NCI-H1436 (cell line): ENCODE measurements at regions not wholly inside any gene's neighbourhood (a gene's known extent, or its start where the extent isn't known, plus 50 kb on each side); places are given as distances from the start of the nearest gene placed in this dataset.

Experiments
- DNase-seq: peaks from one replicate; lab custom pipeline; 2025; lab: John Stamatoyannopoulos, UW

- no peak for DNase-seq
These were observed 1065.8 kb upstream of the B3GALT2 start for GRCh38 chr1:194252199-194252598.

GRCh38 chr1:194241215-194241614, 1054.8 kb upstream of the B3GALT2 start:
- no peak for DNase-seq

GRCh38 chr1:194233069-194233468, 1046.7 kb upstream of the B3GALT2 start:
- no peak for DNase-seq

GRCh38 chr1:194230351-194231144, 1044.1 kb upstream of the B3GALT2 start:
- DNase-seq, result no peak

- no peak for DNase-seq
These were observed 1042.0 kb upstream of the B3GALT2 start for GRCh38 chr1:194228427-194228826.

GRCh38 chr1:194227161-194227560, 1040.7 kb upstream of the B3GALT2 start:
- no peak for DNase-seq

GRCh38 chr1:194225821-194226220, 1039.4 kb upstream of the B3GALT2 start:
- DNase-seq, result no peak

- DNase-seq, result no peak
These were observed 1037.2 kb upstream of the B3GALT2 start for GRCh38 chr1:194223596-194223995.

GRCh38 chr1:194215448-194215847, 1029.0 kb upstream of the B3GALT2 start:
- no peak for DNase-seq

- no peak for DNase-seq
These were observed 1028.3 kb upstream of the B3GALT2 start for GRCh38 chr1:194214735-194215134.

- no peak for DNase-seq
These were observed 1023.5 kb upstream of the B3GALT2 start for GRCh38 chr1:194209920-194210319.

- DNase-seq, result no peak
These were observed 1022.3 kb upstream of the B3GALT2 start for GRCh38 chr1:194208674-194209073.

GRCh38 chr1:194196562-194196961, 1010.1 kb upstream of the B3GALT2 start:
- no peak for DNase-seq

GRCh38 chr1:194194724-194195123, 1008.3 kb upstream of the B3GALT2 start:
- no peak for DNase-seq

GRCh38 chr1:194184974-194185373, 998.6 kb upstream of the B3GALT2 start:
- no peak for DNase-seq

- no peak for DNase-seq
These were observed 998.0 kb upstream of the B3GALT2 start for GRCh38 chr1:194184425-194184824.

GRCh38 chr1:194181845-194182244, 995.4 kb upstream of the B3GALT2 start:
- DNase-seq, result no peak

- DNase-seq, result no peak
These were observed 989.8 kb upstream of the B3GALT2 start for GRCh38 chr1:194176212-194176611.

GRCh38 chr1:194175251-194175650, 988.8 kb upstream of the B3GALT2 start:
- DNase-seq, result no peak

GRCh38 chr1:194174528-194174927, 988.1 kb upstream of the B3GALT2 start:
- no peak for DNase-seq

GRCh38 chr1:194171596-194171995, 985.2 kb upstream of the B3GALT2 start:
- DNase-seq, result no peak

GRCh38 chr1:194167956-194168640, 981.7 kb upstream of the B3GALT2 start:
- no peak for DNase-seq

- DNase-seq, result no peak
These were observed 978.3 kb upstream of the B3GALT2 start for GRCh38 chr1:194164755-194165154.

- DNase-seq, result no peak
These were observed 975.2 kb upstream of the B3GALT2 start for GRCh38 chr1:194161591-194161990.
